PC-3 (cell line): ENCODE measurements at regions not wholly inside any gene's neighbourhood (a gene's known extent, or its start where the extent isn't known, plus 50 kb on each side); places are given as distances from the start of the nearest gene placed in this dataset.

Experiments
- ATAC-seq: fragments of 200-7000 bp; cut with Tn5 transposase; 2 replicates; pipeline ENCODE4 v1.9.1; 2020; ENCODE audit warnings: mild to moderate bottlenecking, moderate library complexity
- BruUV-seq: library from RNA; stranded (reverse); fragments of 400-500 nt; replicated peaks from 2 replicates; lab custom pipeline; 2021; lab: Mats Ljungman, UMichigan
- CTCF ChIA-PET: fragments of 300-600 bp; sonication (Branson Sonifier 250); formaldehyde crosslinking; loops from one replicate; lab custom pipeline; 2022; ENCODE audit warnings: antibody characterized with exemption; lab: Charles Lee
- POLR2A ChIA-PET: fragments of 300-600 bp; sonication (Branson Sonifier 250); formaldehyde crosslinking; loops from one replicate; lab custom pipeline; 2022; ENCODE audit warnings: antibody characterized with exemption; ENCODE audit not compliant: unreplicated experiment; lab: Charles Lee
- DNase-seq: peaks from one replicate; pipeline ENCODE4 v3.0.0-alpha.2; 2015
- H2AFZ ChIP-seq: fragments of 300-600 bp; sonication (generic); 2 replicates; pipeline ENCODE4 v1.6.0; 2016; ENCODE audit warnings: antibody characterized with exemption, low read length
- H3F3A ChIP-seq: fragments of 300-600 bp; sonication (generic); one replicate; pipeline ENCODE4 v1.6.0; 2017; ENCODE audit warnings: antibody characterized with exemption, low read length, control low read depth, mild to moderate bottlenecking; ENCODE audit not compliant: unreplicated experiment
- H3K27ac ChIP-seq: fragments of 300-600 bp; sonication (generic); 2 replicates; pipeline ENCODE4 v1.5.1; 2016; ENCODE audit warnings: mild to moderate bottlenecking, low read length
- H3K27me3 ChIP-seq: fragments of 300-600 bp; sonication (generic); 2 replicates; pipeline ENCODE4 v1.6.1; 2016; ENCODE audit warnings: low read length, mixed read lengths
- H3K36me3 ChIP-seq: fragments of 300-600 bp; sonication (generic); 2 replicates; pipeline ENCODE4 v1.6.1; 2016; ENCODE audit warnings: low read depth, mixed run types, low read length, mixed read lengths
- H3K4me1 ChIP-seq: fragments of 300-600 bp; sonication (generic); 2 replicates; pipeline ENCODE4 v1.5.1; 2016; ENCODE audit warnings: low read length; ENCODE audit not compliant: insufficient read depth
- H3K4me2 ChIP-seq: fragments of 300-600 bp; sonication (generic); 2 replicates; pipeline ENCODE4 v1.6.0; 2016; ENCODE audit warnings: low read length
- H3K4me3 ChIP-seq: fragments of 300-600 bp; sonication (generic); 2 replicates; pipeline ENCODE4 v1.5.1; 2016; ENCODE audit warnings: mild to moderate bottlenecking, low read length, mixed read lengths
- H3K79me2 ChIP-seq: fragments of 300-600 bp; sonication (generic); 2 replicates; pipeline ENCODE4 v1.6.1; 2017; ENCODE audit warnings: low read length, mixed read lengths
- H3K9ac ChIP-seq: fragments of 300-600 bp; sonication (generic); 2 replicates; pipeline ENCODE4 v1.6.0; 2016; ENCODE audit warnings: mild to moderate bottlenecking, low read length
- H3K9me2 ChIP-seq: fragments of 300-600 bp; sonication (generic); replicated peaks from 2 replicates; pipeline ENCODE4 v1.6.1; 2016; ENCODE audit warnings: mixed run types, low read length, mixed read lengths
- H3K9me3 ChIP-seq: fragments of 300-600 bp; sonication (generic); 2 replicates; pipeline ENCODE4 v1.6.1; 2016; ENCODE audit warnings: low read length, mixed read lengths
- H4K20me1 ChIP-seq: fragments of 300-600 bp; sonication (generic); 2 replicates; pipeline ENCODE4 v1.6.1; 2016; ENCODE audit warnings: low read length, mixed read lengths
- EZH2 ChIP-seq: fragments of 300-600 bp; sonication (generic); IDR thresholded peaks from one replicate; pipeline ENCODE4 v1.6.1; 2017; ENCODE audit warnings: antibody characterized with exemption, mild to moderate bottlenecking, low read length; ENCODE audit not compliant: unreplicated experiment
- EZH2phosphoT487 ChIP-seq: fragments of 300-600 bp; sonication (generic); IDR thresholded peaks from 2 replicates; pipeline ENCODE4 v1.6.1; 2018; ENCODE audit warnings: mild to moderate bottlenecking, antibody characterized with exemption, low read length, borderline replicate concordance
- intact Hi-C: fragments of 100-400 bp; cut with micrococcal nuclease; formaldehyde crosslinking; loops from 2 replicates; pipeline ENCODE4 v1.9.0; 2023
- TF ChIP-seq, protein P1 (sequence below): fragments of 300-600 bp; sonication (generic); conservative IDR thresholded peaks from 2 replicates; pipeline ENCODE4 v1.5.1; 2017; ENCODE audit warnings: antibody characterized with exemption, low read depth, mild to moderate bottlenecking, low read length

DNA sequence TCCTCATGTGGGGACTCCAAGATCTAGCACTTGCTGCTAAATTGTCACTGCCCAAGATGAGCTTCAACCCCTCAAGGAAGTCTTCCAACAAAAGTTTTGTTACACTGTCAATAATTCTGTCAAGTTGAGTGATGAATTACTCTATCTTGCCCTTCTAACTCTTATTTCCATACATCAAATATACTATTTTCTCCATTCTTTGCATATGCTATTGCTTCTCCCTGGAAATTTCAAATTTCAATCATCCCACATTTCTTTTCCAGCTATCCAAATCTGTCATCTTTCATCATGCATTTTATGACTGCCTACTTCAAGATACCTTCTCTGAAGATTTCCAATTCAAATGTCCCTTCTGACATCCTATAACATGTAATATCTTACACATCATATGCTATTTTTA, 175.2 kb upstream of the KCND2 start:
- intact Hi-C loops = no loop called here

DNA sequence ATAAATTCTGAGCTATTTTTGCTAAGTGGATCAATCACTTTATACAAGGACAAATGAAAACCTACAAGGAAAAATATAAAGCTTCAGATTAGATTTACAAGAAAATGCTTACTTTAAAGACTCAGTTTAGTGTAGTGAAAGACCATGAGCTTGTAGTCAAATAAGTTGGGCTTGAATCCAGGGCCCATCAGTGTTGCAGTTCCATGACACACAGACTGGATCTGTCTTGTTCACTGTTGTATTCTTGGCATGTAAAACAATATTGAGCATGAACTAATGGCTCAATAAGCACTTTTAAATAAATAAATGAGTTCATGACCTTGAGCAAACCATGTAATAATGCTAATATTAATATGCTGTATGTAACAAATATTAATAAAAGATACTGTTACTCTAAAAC, 164.6 kb upstream of the KCND2 start:
- CTCF ChIA-PET = no interaction called here
- Histone ChIP-seq H3K36me3 (no peaks in the 10 kb centered on the region), H3K4me2 (no peak overlapping the region), H3K4me1 (no peaks in the 10 kb centered on the region), H3K27ac (no peak overlapping the region), H3K9me2 (no peaks in the 10 kb centered on the region), H3K9ac (no peak overlapping the region), H2AFZ (no peak overlapping the region), H4K20me1 (no peaks in the 10 kb centered on the region), H3K27me3 (no peaks in the 10 kb centered on the region), H3K4me3 (no peak overlapping the region), H3K79me2 (no peaks in the 10 kb centered on the region), H3F3A (no peaks in the 10 kb centered on the region), H3K9me3 (no peaks in the 10 kb centered on the region)
- POLR2A ChIA-PET = no interaction called here
- no peak for ATAC-seq
- no peak for DNase-seq
- TF ChIP-seq, protein P1, sequence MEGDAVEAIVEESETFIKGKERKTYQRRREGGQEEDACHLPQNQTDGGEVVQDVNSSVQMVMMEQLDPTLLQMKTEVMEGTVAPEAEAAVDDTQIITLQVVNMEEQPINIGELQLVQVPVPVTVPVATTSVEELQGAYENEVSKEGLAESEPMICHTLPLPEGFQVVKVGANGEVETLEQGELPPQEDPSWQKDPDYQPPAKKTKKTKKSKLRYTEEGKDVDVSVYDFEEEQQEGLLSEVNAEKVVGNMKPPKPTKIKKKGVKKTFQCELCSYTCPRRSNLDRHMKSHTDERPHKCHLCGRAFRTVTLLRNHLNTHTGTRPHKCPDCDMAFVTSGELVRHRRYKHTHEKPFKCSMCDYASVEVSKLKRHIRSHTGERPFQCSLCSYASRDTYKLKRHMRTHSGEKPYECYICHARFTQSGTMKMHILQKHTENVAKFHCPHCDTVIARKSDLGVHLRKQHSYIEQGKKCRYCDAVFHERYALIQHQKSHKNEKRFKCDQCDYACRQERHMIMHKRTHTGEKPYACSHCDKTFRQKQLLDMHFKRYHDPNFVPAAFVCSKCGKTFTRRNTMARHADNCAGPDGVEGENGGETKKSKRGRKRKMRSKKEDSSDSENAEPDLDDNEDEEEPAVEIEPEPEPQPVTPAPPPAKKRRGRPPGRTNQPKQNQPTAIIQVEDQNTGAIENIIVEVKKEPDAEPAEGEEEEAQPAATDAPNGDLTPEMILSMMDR = no peak
- TF ChIP-seq EZH2phosphoT487 = no peak
- no TSS peak for BruUV-seq
- intact Hi-C loops = no loop called here

More for the DNA sequence above, 175.2 kb upstream of the KCND2 start:
- ChIA-PET POLR2A (no interaction called here), CTCF (no interaction called here)
- Histone ChIP-seq H3K4me3 (no peak overlapping the region), H3K4me1 (no peaks in the 10 kb centered on the region), H3K79me2 (no peaks in the 10 kb centered on the region), H3F3A (no peaks in the 10 kb centered on the region), H3K27me3 (no peaks in the 10 kb centered on the region), H2AFZ (no peak overlapping the region), H3K9ac (no peak overlapping the region), H3K27ac (no peak overlapping the region), H3K9me3 (no peaks in the 10 kb centered on the region), H3K36me3 (no peaks in the 10 kb centered on the region), H3K9me2 (no peaks in the 10 kb centered on the region), H3K4me2 (no peak overlapping the region), H4K20me1 (no peaks in the 10 kb centered on the region)
- DNase-seq (no peak), ATAC-seq (no peak)
- BruUV-seq = no TSS peak
- TF ChIP-seq EZH2 = no peak
- no peak for TF ChIP-seq EZH2phosphoT487
- TF ChIP-seq, protein P1 = no peak

DNA sequence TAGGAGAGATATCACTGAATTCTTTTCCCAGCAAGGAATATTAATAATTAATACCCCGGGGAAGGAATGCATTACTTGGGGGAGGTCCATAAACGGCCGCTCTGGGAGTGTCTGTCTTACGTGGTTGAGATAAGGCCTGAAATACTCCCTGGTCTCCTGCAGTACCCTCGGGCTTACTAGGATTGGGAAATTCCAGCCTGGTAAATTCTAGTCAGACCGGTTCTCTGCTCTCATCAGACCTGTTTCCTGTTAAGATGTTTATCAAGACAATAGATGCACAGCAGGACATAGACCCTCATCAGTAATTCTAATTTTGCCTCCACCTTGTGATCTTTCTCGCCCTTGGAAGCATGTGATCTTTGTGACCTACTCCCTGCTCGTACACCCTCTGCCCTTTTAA, 162.8 kb upstream of the KCND2 start:
- Histone ChIP-seq H3K36me3 (no peaks in the 10 kb centered on the region), H2AFZ (no peak overlapping the region), H3K79me2 (no peaks in the 10 kb centered on the region), H3K9me3 (no peaks in the 10 kb centered on the region), H3K4me2 (no peak overlapping the region), H3K27ac (no peak overlapping the region), H3F3A (no peaks in the 10 kb centered on the region), H4K20me1 (no peaks in the 10 kb centered on the region), H3K9me2 (no peaks in the 10 kb centered on the region), H3K27me3 (no peaks in the 10 kb centered on the region), H3K4me3 (no peak overlapping the region), H3K9ac (no peak overlapping the region), H3K4me1 (no peaks in the 10 kb centered on the region)
- BruUV-seq = no TSS peak
- ChIA-PET CTCF (no interaction called here), POLR2A (no interaction called here)
- DNase-seq (peak; percentile 5), ATAC-seq (no peak)
- intact Hi-C loops = no loop called here
- TF ChIP-seq EZH2phosphoT487 = no peak
- no peak for TF ChIP-seq EZH2
